Choroid plexus epithelial cell (primary cell): ENCODE measurements at regions not wholly inside any gene's neighbourhood (a gene's known extent, or its start where the extent isn't known, plus 50 kb on each side); places are given as distances from the start of the nearest gene placed in this dataset.
"Not testable (repeated sequence)": the region's sequence is repeated elsewhere in the genome, so short reads cannot be mapped to it uniquely, and the experiment has no call there.

Experiments used
- DNase-seq: peaks from one replicate; pipeline ENCODE4 v3.0.0-alpha.2; 2010; ENCODE audit warnings: low read depth
- H3K4me3 ChIP-seq: 2 replicates; pipeline ENCODE4 v1.5.1; 2011; ENCODE audit warnings: low read depth, mild to moderate bottlenecking, control low read depth, low read length, moderate library complexity
- TF ChIP-seq, protein P1 (sequence below): conservative IDR thresholded peaks from 2 replicates; pipeline ENCODE4 v1.5.1; 2011; ENCODE audit warnings: low read depth, mild to moderate bottlenecking, control low read depth, inconsistent platforms, low read length, moderate library complexity

DNA sequence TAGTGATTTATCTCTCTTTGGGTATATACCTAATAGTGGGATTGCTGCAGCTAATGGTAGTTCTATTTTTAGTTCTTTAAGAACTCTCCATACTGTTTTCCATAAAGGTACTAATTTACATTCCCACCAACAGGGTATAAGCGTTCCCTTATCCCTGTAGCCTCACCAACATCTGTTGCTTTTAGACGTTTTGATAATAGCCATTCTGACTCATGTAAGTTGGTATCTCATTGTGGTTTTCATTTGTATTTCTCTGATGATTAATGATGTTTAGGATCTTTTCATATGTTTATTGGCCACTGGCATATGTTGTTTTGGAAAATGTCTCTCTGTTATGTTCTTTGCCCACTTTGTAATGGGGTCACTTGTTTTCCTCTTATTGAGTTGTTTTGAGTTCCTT, 88.5 kb upstream of the ZNF267 start:
- H3K4me3 ChIP-seq: no peak overlapping the region
- TF ChIP-seq, protein P1, sequence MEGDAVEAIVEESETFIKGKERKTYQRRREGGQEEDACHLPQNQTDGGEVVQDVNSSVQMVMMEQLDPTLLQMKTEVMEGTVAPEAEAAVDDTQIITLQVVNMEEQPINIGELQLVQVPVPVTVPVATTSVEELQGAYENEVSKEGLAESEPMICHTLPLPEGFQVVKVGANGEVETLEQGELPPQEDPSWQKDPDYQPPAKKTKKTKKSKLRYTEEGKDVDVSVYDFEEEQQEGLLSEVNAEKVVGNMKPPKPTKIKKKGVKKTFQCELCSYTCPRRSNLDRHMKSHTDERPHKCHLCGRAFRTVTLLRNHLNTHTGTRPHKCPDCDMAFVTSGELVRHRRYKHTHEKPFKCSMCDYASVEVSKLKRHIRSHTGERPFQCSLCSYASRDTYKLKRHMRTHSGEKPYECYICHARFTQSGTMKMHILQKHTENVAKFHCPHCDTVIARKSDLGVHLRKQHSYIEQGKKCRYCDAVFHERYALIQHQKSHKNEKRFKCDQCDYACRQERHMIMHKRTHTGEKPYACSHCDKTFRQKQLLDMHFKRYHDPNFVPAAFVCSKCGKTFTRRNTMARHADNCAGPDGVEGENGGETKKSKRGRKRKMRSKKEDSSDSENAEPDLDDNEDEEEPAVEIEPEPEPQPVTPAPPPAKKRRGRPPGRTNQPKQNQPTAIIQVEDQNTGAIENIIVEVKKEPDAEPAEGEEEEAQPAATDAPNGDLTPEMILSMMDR: no peak
- no peak for DNase-seq

GRCh38 chr16:31807086-31807485, 66.5 kb upstream of the ZNF267 start:
- no peak for DNase-seq
- H3K4me3 ChIP-seq: no peak overlapping the region
- TF ChIP-seq, protein P1: no peak

DNA sequence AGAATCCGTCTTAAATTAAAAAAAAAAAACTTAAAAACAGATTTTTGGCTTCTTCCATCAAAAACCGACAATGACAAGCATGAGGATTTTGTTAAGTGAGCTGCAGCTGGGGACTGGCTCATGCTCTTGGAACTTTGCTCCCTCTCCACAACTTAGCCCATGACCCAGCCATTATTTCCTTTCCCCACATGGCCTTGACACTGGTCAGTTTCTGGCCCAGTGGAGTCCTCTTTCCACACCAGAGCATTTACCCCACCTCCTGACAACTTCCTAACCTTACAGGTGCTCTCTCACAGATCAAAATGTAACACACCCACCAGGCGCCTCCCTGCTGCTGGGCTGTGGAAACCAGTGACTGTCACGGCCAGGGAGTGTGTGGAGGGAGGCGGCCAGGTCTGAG, 62.7 kb upstream of the ZNF267 start:
- TF ChIP-seq, protein P1: no peak
- no peak for DNase-seq
- no peak overlapping the region for H3K4me3 ChIP-seq

DNA sequence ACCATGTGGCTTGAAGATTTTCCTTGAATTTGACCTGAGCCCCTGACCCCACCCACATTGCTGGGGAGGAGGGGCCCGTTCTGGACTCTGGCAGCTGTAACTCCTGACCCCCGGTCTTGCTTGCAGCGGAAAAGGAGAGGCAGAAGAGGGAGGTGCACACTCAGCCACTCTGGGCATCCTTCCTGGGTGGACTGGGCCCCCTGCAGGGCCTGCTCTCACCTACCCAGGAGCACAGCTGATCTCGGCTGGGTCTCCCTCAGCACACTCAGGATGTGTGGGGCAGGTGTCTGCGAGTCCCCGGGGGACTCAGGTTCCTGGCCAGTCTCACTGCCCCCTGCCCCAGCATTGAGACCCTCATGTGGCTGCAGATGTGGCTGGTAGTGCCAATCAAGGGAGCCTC, 57.5 kb upstream of the ZNF267 start:
- not testable (repeated sequence) for H3K4me3 ChIP-seq, DNase-seq

DNA sequence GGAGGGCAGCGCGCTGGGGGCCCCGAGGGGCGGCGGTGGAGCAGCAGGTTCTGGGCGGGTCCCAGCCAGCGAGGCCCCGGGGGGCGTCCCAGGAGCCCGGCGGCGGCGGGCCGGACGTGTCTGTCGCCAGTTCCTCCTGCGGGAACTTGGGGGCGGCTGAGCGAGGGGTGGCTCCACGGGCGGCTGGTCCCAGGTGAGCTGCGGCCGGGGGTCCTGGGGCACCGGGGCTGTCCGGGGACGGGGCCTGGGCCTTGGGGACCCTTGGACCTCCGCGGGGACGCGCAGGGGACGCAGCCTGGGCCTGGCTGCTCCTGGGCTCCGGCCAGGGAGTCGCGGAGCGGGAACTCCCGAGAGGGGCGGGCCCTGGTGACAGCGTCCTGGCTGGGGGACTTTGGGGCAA, 54.2 kb upstream of the ZNF267 start:
- H3K4me3 ChIP-seq: no peak overlapping the region
- DNase-seq: no peak
- TF ChIP-seq, protein P1: no peak

GRCh38 chr16:31819948-31820347, 53.7 kb upstream of the ZNF267 start:
- TF ChIP-seq, protein P1: no peak

More at GRCh38 chr16:31819948-31820347, 53.7 kb upstream of the ZNF267 start:
- H3K4me3 ChIP-seq: no peak overlapping the region
- DNase-seq: no peak
